WTC11 (cell line): ENCODE measurements at regions not wholly inside any gene's neighbourhood (a gene's known extent, or its start where the extent isn't known, plus 50 kb on each side); places are given as distances from the start of the nearest gene placed in this dataset.

Source experiments
- ATAC-seq: fragments of 200-7000 bp; cut with Tn5 transposase; 2 replicates; pipeline ENCODE4 v1.10.0; 2021; ENCODE audit warnings: mild to moderate bottlenecking, moderate library complexity
- CTCF ChIA-PET: fragments of 300-600 bp; sonication (Branson Sonifier 250); formaldehyde crosslinking; loops from one replicate; lab custom pipeline; 2021; ENCODE audit warnings: antibody characterized with exemption; lab: Charles Lee
- POLR2A ChIA-PET: fragments of 350-600 bp; sonication (Branson Sonifier 250); formaldehyde crosslinking; loops from one replicate; lab custom pipeline; 2021; ENCODE audit warnings: antibody characterized with exemption; lab: Charles Lee
- DNase-seq: peaks from one replicate; pipeline ENCODE4 v3.0.0; 2021; ENCODE audit warnings: low spot score
- H3K27ac Mint-ChIP-seq: 2 replicates; pipeline ENCODE4 v1.8.0; 2021; ENCODE audit warnings: mixed read lengths
- H3K27me3 Mint-ChIP-seq: 2 replicates; pipeline ENCODE4 v1.8.0; 2021; ENCODE audit warnings: low read depth, mild to moderate bottlenecking, moderate library complexity, mixed read lengths
- H3K36me3 Mint-ChIP-seq: 2 replicates; pipeline ENCODE4 v1.8.0; 2021; ENCODE audit warnings: mixed read lengths
- H3K4me1 Mint-ChIP-seq: 2 replicates; pipeline ENCODE4 v1.8.0; 2022; ENCODE audit warnings: mixed read lengths
- H3K4me3 Mint-ChIP-seq: 2 replicates; pipeline ENCODE4 v1.8.0; 2021; ENCODE audit warnings: mild to moderate bottlenecking, moderate library complexity, mixed read lengths
- H3K9me3 Mint-ChIP-seq: 2 replicates; pipeline ENCODE4 v1.8.0; 2021; ENCODE audit warnings: mixed read lengths
- AR ChIP-seq: fragments of 250-450 bp; sonication (Bioruptor Pico); IDR thresholded peaks from 2 replicates; pipeline ENCODE4 v1.9.0; 2021; ENCODE audit warnings: mild to moderate bottlenecking
- ARID4B ChIP-seq: sonication (generic); formaldehyde crosslinking; IDR thresholded peaks from 2 replicates; pipeline ENCODE4 v1.8.0; 2023; ENCODE audit warnings: missing genetic modification reagents, mild to moderate bottlenecking, borderline replicate concordance
- ATF2 ChIP-seq: sonication (generic); formaldehyde crosslinking; IDR thresholded peaks from 2 replicates; pipeline ENCODE4 v1.8.1; 2022; ENCODE audit warnings: low read depth, missing genetic modification reagents, borderline replicate concordance
- CDX4 ChIP-seq: fragments of 250-450 bp; sonication (Bioruptor Pico); IDR thresholded peaks from 2 replicates; pipeline ENCODE4 v1.9.0; 2021; ENCODE audit warnings: moderate library complexity, mild to moderate bottlenecking, inconsistent platforms, borderline replicate concordance
- CREB1 ChIP-seq: sonication (generic); formaldehyde crosslinking; IDR thresholded peaks from 2 replicates; pipeline ENCODE4 v1.8.0; 2023; ENCODE audit warnings: mild to moderate bottlenecking, missing genetic modification reagents
- GABPB1 ChIP-seq: sonication (generic); formaldehyde crosslinking; IDR thresholded peaks from 2 replicates; pipeline ENCODE4 v1.8.1; 2023; ENCODE audit warnings: mild to moderate bottlenecking, missing genetic modification reagents
- JUN ChIP-seq: sonication (generic); formaldehyde crosslinking; IDR thresholded peaks from 2 replicates; pipeline ENCODE4 v1.8.0; 2023; ENCODE audit warnings: mild to moderate bottlenecking, missing genetic modification reagents
- KAT7 ChIP-seq: sonication (generic); formaldehyde crosslinking; IDR thresholded peaks from 2 replicates; pipeline ENCODE4 v1.8.1; 2023; ENCODE audit warnings: missing genetic modification reagents, mild to moderate bottlenecking, borderline replicate concordance
- MLX ChIP-seq: sonication (generic); formaldehyde crosslinking; IDR thresholded peaks from 2 replicates; pipeline ENCODE4 v1.8.1; 2023; ENCODE audit warnings: mild to moderate bottlenecking, missing genetic modification reagents, moderate library complexity
- OVOL2 ChIP-seq: fragments of 250-450 bp; sonication (Bioruptor Pico); IDR thresholded peaks from 2 replicates; pipeline ENCODE4 v1.9.0; 2021; ENCODE audit warnings: mild to moderate bottlenecking, borderline replicate concordance
- PRRX2 ChIP-seq: fragments of 250-450 bp; sonication (Bioruptor Pico); IDR thresholded peaks from 2 replicates; pipeline ENCODE4 v1.8.0; 2021; ENCODE audit warnings: mild to moderate bottlenecking
- TCF7 ChIP-seq: sonication (generic); formaldehyde crosslinking; IDR thresholded peaks from 2 replicates; pipeline ENCODE4 v1.8.0; 2022; ENCODE audit warnings: mild to moderate bottlenecking, low read depth, missing genetic modification reagents, moderate library complexity
- ZNF281 ChIP-seq: sonication (generic); formaldehyde crosslinking; IDR thresholded peaks from 2 replicates; pipeline ENCODE4 v1.8.0; 2023; ENCODE audit warnings: mild to moderate bottlenecking, missing genetic modification reagents
- ZNF416 ChIP-seq: fragments of 250-450 bp; sonication (Bioruptor Pico); IDR thresholded peaks from 2 replicates; pipeline ENCODE4 v1.9.0; 2021; ENCODE audit warnings: mild to moderate bottlenecking, inconsistent platforms
- ZNF423 ChIP-seq: fragments of 250-450 bp; sonication (Bioruptor Pico); IDR thresholded peaks from 2 replicates; pipeline ENCODE4 v2.1.2; 2022; ENCODE audit warnings: mild to moderate bottlenecking, moderate library complexity
- ZNF425 ChIP-seq: fragments of 250-450 bp; sonication (Bioruptor Pico); conservative IDR thresholded peaks from 2 replicates; pipeline ENCODE4 v1.9.0; 2021; ENCODE audit warnings: mild to moderate bottlenecking
- ZNF512 ChIP-seq: sonication (generic); formaldehyde crosslinking; IDR thresholded peaks from 2 replicates; pipeline ENCODE4 v1.8.1; 2022; ENCODE audit warnings: missing genetic modification reagents, borderline replicate concordance
- ZNF671 ChIP-seq: fragments of 250-450 bp; sonication (Bioruptor Pico); IDR thresholded peaks from 2 replicates; pipeline ENCODE4 v1.8.0; 2021; ENCODE audit warnings: mild to moderate bottlenecking

GRCh38 chr3:147582642-147583041 is 173.5 kb downstream of the ZIC1 start (continued):
- TF ChIP-seq ATF2 (CRISPR knock-in tag) (no peak), TCF7 (CRISPR knock-in tag) (no peak), OVOL2 (no peak), JUN (CRISPR knock-in tag) (no peak), AR (CRISPR knock-in tag) (no peak), ZNF416 (no peak), GABPB1 (no peak), CREB1 (no peak)

GRCh38 chr3:147589016-147589415 is 179.9 kb downstream of the ZIC1 start:
- CTCF ChIA-PET: no interaction called here

More at GRCh38 chr3:147589016-147589415, 179.9 kb downstream of the ZIC1 start:
- Mint-ChIP-seq H3K4me3 (no peak overlapping the region), H3K36me3 (no peaks in the 10 kb centered on the region; the same call in 1 of the 2 replicates), H3K9me3 (peaks cover under 1% of the 10 kb centered on the region; the same call in 1 of the 2 replicates), H3K4me1 (no peaks in the 10 kb centered on the region), H3K27me3 (no peaks in the 10 kb centered on the region), H3K27ac (no peak overlapping the region)
- DNase-seq (no peak), ATAC-seq (no peak)
- TF ChIP-seq ZNF512 (CRISPR knock-in tag) (no peak), ZNF671 (no peak), MLX (CRISPR knock-in tag) (no peak), ZNF281 (CRISPR knock-in tag) (no peak), KAT7 (no peak), CDX4 (CRISPR knock-in tag) (no peak), ZNF423 (CRISPR knock-in tag) (no peak), PRRX2 (CRISPR knock-in tag) (no peak), ZNF425 (CRISPR knock-in tag) (no peak), ARID4B (CRISPR knock-in tag) (no peak)
- POLR2A ChIA-PET: no interaction called here
